Parathyroid adenoma (tissue), 2 donors: ENCODE measurements at regions not wholly inside any gene's neighbourhood (a gene's known extent, or its start where the extent isn't known, plus 50 kb on each side); places are given as distances from the start of the nearest gene placed in this dataset.
"Not testable (repeated sequence)": the region's sequence is repeated elsewhere in the genome, so short reads cannot be mapped to it uniquely, and the experiment has no call there.

Experiments
- H2AFZ ChIP-seq: fragments of 300-600 bp; sonication (generic); one replicate; pipeline ENCODE4 v1.7.0; 2017; ENCODE audit warnings: antibody characterized with exemption, mild to moderate bottlenecking
- H3K27ac ChIP-seq: fragments of 300-600 bp; sonication (generic); one replicate; pipeline ENCODE4 v1.7.0; 2017
- H3K27me3 ChIP-seq: fragments of 300-600 bp; sonication (generic); one replicate; pipeline ENCODE4 v1.7.0; 2017; ENCODE audit warnings: low read length; ENCODE audit not compliant: control insufficient read depth, insufficient read depth
- H3K36me3 ChIP-seq: fragments of 300-600 bp; sonication (generic); one replicate; pipeline ENCODE4 v1.7.0; 2017; ENCODE audit warnings: low read length; ENCODE audit not compliant: control insufficient read depth, insufficient read depth
- H3K4me1 ChIP-seq: fragments of 300-600 bp; sonication (generic); one replicate; pipeline ENCODE4 v1.7.0; 2017; ENCODE audit warnings: control low read depth
- H3K4me2 ChIP-seq: fragments of 300-600 bp; sonication (generic); one replicate; pipeline ENCODE4 v1.7.0; 2017; ENCODE audit warnings: low read length
- H3K4me3 ChIP-seq: fragments of 300-600 bp; sonication (generic); one replicate; pipeline ENCODE4 v1.7.0; 2017; ENCODE audit warnings: low read depth, low read length
- H3K79me2 ChIP-seq: fragments of 300-600 bp; sonication (generic); one replicate; pipeline ENCODE4 v1.7.0; 2017; ENCODE audit warnings: control low read depth
- H3K9ac ChIP-seq: fragments of 300-600 bp; sonication (generic); one replicate; pipeline ENCODE4 v1.7.0; 2017; ENCODE audit warnings: mild to moderate bottlenecking
- H3K9me3 ChIP-seq: fragments of 300-600 bp; sonication (generic); one replicate; pipeline ENCODE4 v1.7.0; 2017; ENCODE audit warnings: low read length; ENCODE audit not compliant: control insufficient read depth
- CTCF ChIP-seq: fragments of 300-600 bp; sonication (generic); IDR thresholded peaks from one replicate; pipeline ENCODE4 v1.7.0; 2017; ENCODE audit warnings: antibody characterized with exemption, mild to moderate bottlenecking
- donor health status: primary hyperparathyroidism.

DNA sequence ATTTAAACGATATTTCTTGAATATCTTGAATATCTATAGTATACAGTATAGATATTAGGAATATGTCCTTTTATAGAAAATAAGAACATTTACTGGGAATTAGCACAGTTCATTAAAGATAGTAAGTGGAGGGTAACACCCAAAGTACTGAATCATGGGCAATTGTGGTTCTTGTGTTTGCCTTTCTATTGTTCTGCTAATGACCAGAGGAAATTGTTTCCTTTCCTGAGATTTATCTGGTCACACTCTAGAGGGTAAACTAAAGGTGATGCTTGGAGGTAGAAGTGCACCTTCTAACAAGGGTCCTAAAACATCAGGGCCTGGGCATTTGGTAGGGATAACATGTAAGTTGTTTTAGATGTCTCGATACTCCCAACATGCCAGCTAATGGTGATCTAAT lies 241.3 kb upstream of the SFRP2 start:
- Histone ChIP-seq H3K4me2 (no peak overlapping the region), H3K4me3 (no peak overlapping the region), H3K36me3 (no peaks in the 10 kb centered on the region), H3K79me2 (no peaks in the 10 kb centered on the region), H2AFZ (no peak overlapping the region), H3K4me1 (no peaks in the 10 kb centered on the region), H3K27me3 (no peaks in the 10 kb centered on the region), H3K9ac (no peak overlapping the region), H3K9me3 (no peaks in the 10 kb centered on the region), H3K27ac (no peak overlapping the region)
- TF ChIP-seq CTCF: no peak

DNA sequence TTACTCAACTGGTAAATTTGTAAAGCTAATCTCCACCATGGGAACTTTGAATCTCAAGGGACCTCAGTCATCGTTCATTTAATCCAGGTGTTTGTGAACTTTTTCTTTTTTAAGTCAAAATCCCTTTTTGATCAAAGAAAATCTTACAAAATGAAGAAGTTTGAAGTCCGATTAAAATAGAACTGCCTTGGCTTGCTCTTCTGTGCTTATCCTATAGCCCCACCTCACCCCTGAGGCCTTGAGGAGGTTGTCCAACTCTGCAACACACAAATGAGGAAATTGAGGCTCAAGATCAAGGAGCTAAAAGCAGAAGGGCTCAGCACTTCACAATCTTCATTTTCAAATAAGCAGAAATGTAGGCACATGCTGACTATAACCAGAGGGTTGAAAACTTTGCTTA lies 240.3 kb upstream of the SFRP2 start:
- H3K9ac ChIP-seq: no peak overlapping the region
- no peaks in the 10 kb centered on the region for H3K9me3 ChIP-seq
- H3K4me3 ChIP-seq: no peak overlapping the region
- no peak overlapping the region for H2AFZ ChIP-seq
- H3K27ac ChIP-seq: no peak overlapping the region
- no peak for TF ChIP-seq CTCF
- H3K4me2 ChIP-seq: no peak overlapping the region
- no peaks in the 10 kb centered on the region for H3K79me2 ChIP-seq
- no peaks in the 10 kb centered on the region for H3K36me3 ChIP-seq
- no peaks in the 10 kb centered on the region for H3K27me3 ChIP-seq
- H3K4me1 ChIP-seq: no peaks in the 10 kb centered on the region

GRCh38 chr4:154025110-154025509 lies 236.2 kb upstream of the SFRP2 start:
- Histone ChIP-seq H3K4me1 (no peaks in the 10 kb centered on the region), H3K79me2 (no peaks in the 10 kb centered on the region), H3K4me3 (no peak overlapping the region), H3K36me3 (no peaks in the 10 kb centered on the region), H3K27ac (no peak overlapping the region), H3K4me2 (no peak overlapping the region), H3K9me3 (no peaks in the 10 kb centered on the region), H3K9ac (no peak overlapping the region), H3K27me3 (no peaks in the 10 kb centered on the region), H2AFZ (no peak overlapping the region)
- TF ChIP-seq CTCF: no peak

- Histone ChIP-seq H3K36me3 (no peaks in the 10 kb centered on the region), H3K9me3 (no peaks in the 10 kb centered on the region), H3K79me2 (no peaks in the 10 kb centered on the region), H2AFZ (no peak overlapping the region), H3K27ac (no peak overlapping the region), H3K4me2 (no peak overlapping the region), H3K9ac (no peak overlapping the region), H3K27me3 (no peaks in the 10 kb centered on the region), H3K4me1 (no peaks in the 10 kb centered on the region), H3K4me3 (no peak overlapping the region)
- TF ChIP-seq CTCF: no peak
Observed at GRCh38 chr4:154024097-154024694, 235.3 kb upstream of the SFRP2 start.

- H3K27me3 ChIP-seq, H3K27ac ChIP-seq, H3K36me3 ChIP-seq, H3K4me3 ChIP-seq, H3K79me2 ChIP-seq, H3K9ac ChIP-seq, H3K4me2 ChIP-seq, H3K4me1 ChIP-seq, H3K9me3 ChIP-seq, H2AFZ ChIP-seq: not testable (repeated sequence)
Observed at GRCh38 chr4:154023671-154024070, 234.8 kb upstream of the SFRP2 start.
